IgD-negative memory B cell (primary cell): ENCODE measurements at regions not wholly inside any gene's neighbourhood (a gene's known extent, or its start where the extent isn't known, plus 50 kb on each side); places are given as distances from the start of the nearest gene placed in this dataset.

Source experiments
- H3K27ac Mint-ChIP-seq, 3 donors: one replicate each; pipeline ENCODE4 v1.8.0; 2020 to 2022; ENCODE audit warnings: mild to moderate bottlenecking in 3 of 3, mixed read lengths in 3 of 3, moderate library complexity in 1 of 3
- H3K27me3 Mint-ChIP-seq: one replicate; pipeline ENCODE4 v1.8.0; 2021; ENCODE audit warnings: mixed read lengths
- H3K36me3 Mint-ChIP-seq: one replicate; pipeline ENCODE4 v1.8.0; 2020; ENCODE audit warnings: mild to moderate bottlenecking, mixed read lengths
- H3K4me1 Mint-ChIP-seq, 3 donors: one replicate each; pipeline ENCODE4 v1.8.0; 2020 to 2022; ENCODE audit warnings: mixed read lengths in 3 of 3, mild to moderate bottlenecking in 1 of 3
- H3K4me3 Mint-ChIP-seq, 4 donors: one replicate each; pipeline ENCODE4 v1.8.0; 2020 to 2022; ENCODE audit warnings: mild to moderate bottlenecking in 4 of 4, mixed read lengths in 4 of 4, moderate library complexity in 3 of 4
- H3K9me3 Mint-ChIP-seq, 3 donors: one replicate each; pipeline ENCODE4 v1.8.0; 2020 to 2021; ENCODE audit warnings: mixed read lengths in 3 of 3, mild to moderate bottlenecking in 1 of 3

GRCh38 chr20:39588148-39588757, 626.1 kb downstream of the DHX35 start:
- H3K4me3 Mint-ChIP-seq: no peak overlapping the region
- H3K27me3 Mint-ChIP-seq: peaks cover 7% of the 10 kb centered on the region
- no peaks in the 10 kb centered on the region for H3K36me3 Mint-ChIP-seq
- peaks cover 0 to 2% (median 0%) of the 10 kb centered on the region in 3 donors for H3K4me1 Mint-ChIP-seq
- no peak overlapping the region for H3K27ac Mint-ChIP-seq
- H3K9me3 Mint-ChIP-seq: peaks cover 2 to 4% (median 3%) of the 10 kb centered on the region in 3 donors

GRCh38 chr20:39581034-39581433, 618.9 kb downstream of the DHX35 start:
- H3K27me3 Mint-ChIP-seq: peaks cover 4% of the 10 kb centered on the region
- no peaks in the 10 kb centered on the region for H3K4me1 Mint-ChIP-seq
- H3K4me3 Mint-ChIP-seq: no peak overlapping the region
- no peaks in the 10 kb centered on the region for H3K36me3 Mint-ChIP-seq
- H3K9me3 Mint-ChIP-seq: peaks cover under 1 to 4% (median 3%) of the 10 kb centered on the region in 3 donors
- H3K27ac Mint-ChIP-seq: no peak overlapping the region

GRCh38 chr20:39576771-39577170, 614.6 kb downstream of the DHX35 start:
- H3K9me3 Mint-ChIP-seq: peaks cover 2 to 4% (median 3%) of the 10 kb centered on the region in 3 donors
- H3K27ac Mint-ChIP-seq: no peak overlapping the region
- peaks cover 3% of the 10 kb centered on the region for H3K27me3 Mint-ChIP-seq
- no peak overlapping the region for H3K4me3 Mint-ChIP-seq
- no peaks in the 10 kb centered on the region for H3K4me1 Mint-ChIP-seq
- H3K36me3 Mint-ChIP-seq: peaks cover 4% of the 10 kb centered on the region

- H3K4me3 Mint-ChIP-seq: no peak overlapping the region
- H3K27ac Mint-ChIP-seq: no peak overlapping the region
- H3K27me3 Mint-ChIP-seq: no peaks in the 10 kb centered on the region
- H3K36me3 Mint-ChIP-seq: peaks cover 6% of the 10 kb centered on the region
- H3K9me3 Mint-ChIP-seq: peaks cover 0 to 4% (median 2%) of the 10 kb centered on the region in 3 donors
- no peaks in the 10 kb centered on the region for H3K4me1 Mint-ChIP-seq
Observed at GRCh38 chr20:39574061-39574460, 611.9 kb downstream of the DHX35 start.

- peaks cover 0 to 4% (median 0%) of the 10 kb centered on the region in 3 donors for H3K9me3 Mint-ChIP-seq
- H3K4me1 Mint-ChIP-seq: peaks cover 6 to 7% (median 7%) of the 10 kb centered on the region in 3 donors
- H3K36me3 Mint-ChIP-seq: peaks cover 6% of the 10 kb centered on the region
Observed at GRCh38 chr20:39571171-39571570, 609.0 kb downstream of the DHX35 start.

GRCh38 chr20:39568109-39568508, 606.0 kb downstream of the DHX35 start:
- Mint-ChIP-seq H3K27me3 (no peaks in the 10 kb centered on the region), H3K4me1 (peaks cover 6 to 7% (median 7%) of the 10 kb centered on the region in 3 donors), H3K4me3 (peak overlapping the region in 1 of 4 donors; percentile 7), H3K9me3 (no peaks in the 10 kb centered on the region), H3K27ac (no peak overlapping the region), H3K36me3 (peaks cover 5% of the 10 kb centered on the region)

More at GRCh38 chr20:39571171-39571570, 609.0 kb downstream of the DHX35 start:
- H3K27me3 Mint-ChIP-seq: no peaks in the 10 kb centered on the region
- no peak overlapping the region for H3K27ac Mint-ChIP-seq
- peak overlapping the region in 1 of 4 donors; percentile 11 for H3K4me3 Mint-ChIP-seq

- Mint-ChIP-seq H3K4me1 (peaks cover 6% of the 10 kb centered on the region in 3 donors), H3K27ac (no peak overlapping the region), H3K27me3 (no peaks in the 10 kb centered on the region), H3K36me3 (no peaks in the 10 kb centered on the region), H3K4me3 (peak overlapping the region in 1 of 4 donors; percentile 29), H3K9me3 (no peaks in the 10 kb centered on the region)
Observed at GRCh38 chr20:39563349-39563748, 601.2 kb downstream of the DHX35 start.

- H3K36me3 Mint-ChIP-seq: no peaks in the 10 kb centered on the region
- H3K4me1 Mint-ChIP-seq: no peaks in the 10 kb centered on the region
- H3K27me3 Mint-ChIP-seq: peaks cover 5% of the 10 kb centered on the region
- peaks cover 0 to 4% (median 0%) of the 10 kb centered on the region in 3 donors for H3K9me3 Mint-ChIP-seq
- H3K4me3 Mint-ChIP-seq: no peak overlapping the region
- H3K27ac Mint-ChIP-seq: no peak overlapping the region
Observed at GRCh38 chr20:39554341-39554740, 592.2 kb downstream of the DHX35 start.

- no peaks in the 10 kb centered on the region for H3K4me1 Mint-ChIP-seq
- H3K9me3 Mint-ChIP-seq: peaks cover 0 to 4% (median 0%) of the 10 kb centered on the region in 3 donors
- H3K36me3 Mint-ChIP-seq: no peaks in the 10 kb centered on the region
Observed at GRCh38 chr20:39553120-39553519, 591.0 kb downstream of the DHX35 start.

GRCh38 chr20:39549733-39550132, 587.6 kb downstream of the DHX35 start:
- H3K9me3 Mint-ChIP-seq: no peaks in the 10 kb centered on the region
- H3K27ac Mint-ChIP-seq: no peak overlapping the region
- H3K4me1 Mint-ChIP-seq: peaks cover 0 to 12% (median 3%) of the 10 kb centered on the region in 3 donors
- peaks cover 5% of the 10 kb centered on the region for H3K27me3 Mint-ChIP-seq
- no peaks in the 10 kb centered on the region for H3K36me3 Mint-ChIP-seq
- no peak overlapping the region for H3K4me3 Mint-ChIP-seq

More at GRCh38 chr20:39553120-39553519, 591.0 kb downstream of the DHX35 start:
- Mint-ChIP-seq H3K27ac (no peak overlapping the region), H3K4me3 (no peak overlapping the region), H3K27me3 (peaks cover 5% of the 10 kb centered on the region)

- peaks cover 5% of the 10 kb centered on the region for H3K27me3 Mint-ChIP-seq
- H3K9me3 Mint-ChIP-seq: peaks cover 2% of the 10 kb centered on the region in 3 donors
- H3K4me1 Mint-ChIP-seq: peaks cover 1 to 17% (median 10%) of the 10 kb centered on the region in 3 donors
- no peak overlapping the region for H3K27ac Mint-ChIP-seq
- peaks cover 3% of the 10 kb centered on the region for H3K36me3 Mint-ChIP-seq
- no peak overlapping the region for H3K4me3 Mint-ChIP-seq
Observed at GRCh38 chr20:39547546-39548408, 585.6 kb downstream of the DHX35 start.

GRCh38 chr20:39541136-39541803, 579.1 kb downstream of the DHX35 start:
- Mint-ChIP-seq H3K27me3 (no peaks in the 10 kb centered on the region), H3K27ac (no peak overlapping the region), H3K4me3 (no peak overlapping the region), H3K4me1 (peaks cover 15 to 32% (median 28%) of the 10 kb centered on the region in 3 donors), H3K36me3 (peaks cover 5% of the 10 kb centered on the region), H3K9me3 (peaks cover 2 to 8% (median 3%) of the 10 kb centered on the region in 3 donors)

GRCh38 chr20:39538317-39538716, 576.2 kb downstream of the DHX35 start:
- H3K9me3 Mint-ChIP-seq: peaks cover 3 to 8% (median 4%) of the 10 kb centered on the region in 3 donors
- peak overlapping the region in 3 of 4 donors; percentile 0 to 69 (median 23) for H3K4me3 Mint-ChIP-seq
- H3K36me3 Mint-ChIP-seq: peaks cover 2% of the 10 kb centered on the region
- peak overlapping the region; percentile 0 to 33 (median 3) for H3K27ac Mint-ChIP-seq
- peaks cover 13 to 26% (median 23%) of the 10 kb centered on the region in 3 donors for H3K4me1 Mint-ChIP-seq
- no peaks in the 10 kb centered on the region for H3K27me3 Mint-ChIP-seq

GRCh38 chr20:39535301-39535700, 573.2 kb downstream of the DHX35 start:
- Mint-ChIP-seq H3K4me3 (no peak overlapping the region), H3K27ac (no peak overlapping the region)

GRCh38 chr20:39534846-39535245, 572.7 kb downstream of the DHX35 start:
- Mint-ChIP-seq H3K27me3 (peaks cover 1% of the 10 kb centered on the region), H3K9me3 (peaks cover 0 to 5% (median 2%) of the 10 kb centered on the region in 3 donors), H3K27ac (no peak overlapping the region), H3K36me3 (no peaks in the 10 kb centered on the region), H3K4me1 (peaks cover 10 to 28% (median 26%) of the 10 kb centered on the region in 3 donors), H3K4me3 (no peak overlapping the region)

More at GRCh38 chr20:39535301-39535700, 573.2 kb downstream of the DHX35 start:
- Mint-ChIP-seq H3K36me3 (no peaks in the 10 kb centered on the region), H3K9me3 (peaks cover 0 to 5% (median 2%) of the 10 kb centered on the region in 3 donors), H3K27me3 (peaks cover 1% of the 10 kb centered on the region), H3K4me1 (peaks cover 10 to 32% (median 28%) of the 10 kb centered on the region in 3 donors)
